Liver (tissue), 3 donors: ENCODE measurements at regions not wholly inside any gene's neighbourhood (a gene's known extent, or its start where the extent isn't known, plus 50 kb on each side); places are given as distances from the start of the nearest gene placed in this dataset.

Experiments
- CTCF ChIP-seq: fragments of 150-350 bp; IDR thresholded peaks from 2 replicates; pipeline ENCODE4 v1.5.1; 2017; ENCODE audit warnings: improper control_type of control experiment, low read depth, low read length; ENCODE audit not compliant: missing input control
- GABPA ChIP-seq, 2 donors: IDR thresholded peaks in 1 of 2; conservative IDR thresholded peaks in 1 of 2; 2 replicates each; pipeline ENCODE4 v1.6.1; 2016; ENCODE audit warnings: antibody characterized with exemption in 2 of 2, mild to moderate bottlenecking in 1 of 2, moderate library complexity in 1 of 2
- RAD21 ChIP-seq, 2 donors: IDR thresholded peaks; 2 replicates each; pipeline ENCODE4 v1.6.1; 2016; ENCODE audit warnings: antibody characterized with exemption in 2 of 2, mild to moderate bottlenecking in 2 of 2
- REST ChIP-seq: IDR thresholded peaks from 2 replicates; pipeline ENCODE4 v1.6.1; 2016; ENCODE audit warnings: antibody characterized with exemption, mild to moderate bottlenecking
- TAF1 ChIP-seq: conservative IDR thresholded peaks from 2 replicates; pipeline ENCODE4 v1.6.1; 2016; ENCODE audit warnings: antibody characterized with exemption, mild to moderate bottlenecking
- YY1 ChIP-seq: IDR thresholded peaks from 2 replicates; pipeline ENCODE4 v1.6.1; 2016; ENCODE audit warnings: antibody characterized with exemption, mild to moderate bottlenecking
- ZBTB33 ChIP-seq: IDR thresholded peaks from 2 replicates; pipeline ENCODE4 v1.6.1; 2016; ENCODE audit warnings: antibody characterized with exemption
- donor health status: healthy.
- donor health status: healthy.

GRCh38 chr21:35849144-35849543 is 211.2 kb downstream of the SETD4 start:
- TF ChIP-seq CTCF (no peak), TAF1 (no peak), ZBTB33 (no peak), REST (no peak), YY1 (no peak), RAD21 (IDR thresholded peaks at IDR 0.05) (no peak), GABPA (IDR thresholded peaks at IDR 0.05 in 1 of 2, conservative IDR thresholded peaks at IDR 0.05 in 1 of 2) (no peak)
